Fibroblast of villous mesenchyme (primary cell): ENCODE measurements at regions not wholly inside any gene's neighbourhood (a gene's known extent, or its start where the extent isn't known, plus 50 kb on each side); places are given as distances from the start of the nearest gene placed in this dataset.

Experiments used
- DNase-seq: peaks from one replicate; pipeline ENCODE4 v3.0.0-alpha.2; 2010; ENCODE audit warnings: low read depth
- H3K4me3 ChIP-seq: 2 replicates; pipeline ENCODE4 v1.5.1; 2011; ENCODE audit warnings: low read depth, mild to moderate bottlenecking, low read length
- CTCF ChIP-seq: IDR thresholded peaks from 2 replicates; pipeline ENCODE4 v1.5.1; 2012; ENCODE audit warnings: low read depth, mild to moderate bottlenecking, low read length; ENCODE audit not compliant: insufficient read depth

DNA sequence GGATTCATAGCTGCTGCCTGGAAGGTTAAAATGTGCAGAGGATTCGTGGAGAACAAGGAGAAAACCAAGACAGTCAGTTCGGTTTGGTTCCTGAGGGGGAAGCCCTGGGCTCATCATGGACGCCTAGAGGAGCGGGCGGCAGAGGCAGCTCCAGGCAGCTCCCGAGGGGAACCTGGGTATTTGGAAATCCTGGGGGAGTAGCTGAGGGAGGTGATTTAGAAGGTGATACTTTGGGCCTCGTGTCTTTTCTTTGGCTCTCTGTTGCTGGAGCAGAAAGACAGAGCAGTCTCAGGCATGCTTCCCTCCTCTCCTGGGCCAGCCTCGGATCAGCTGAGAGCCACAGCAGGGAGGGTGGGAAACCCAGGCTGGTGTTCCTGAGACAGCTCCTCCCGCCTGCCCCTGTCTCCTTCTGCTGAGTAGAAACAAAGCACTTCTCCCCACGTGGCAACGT, 139.5 kb downstream of the DLL1 start:
- TF ChIP-seq CTCF: no peak
- H3K4me3 ChIP-seq: no peak overlapping the region
- no peak for DNase-seq

DNA sequence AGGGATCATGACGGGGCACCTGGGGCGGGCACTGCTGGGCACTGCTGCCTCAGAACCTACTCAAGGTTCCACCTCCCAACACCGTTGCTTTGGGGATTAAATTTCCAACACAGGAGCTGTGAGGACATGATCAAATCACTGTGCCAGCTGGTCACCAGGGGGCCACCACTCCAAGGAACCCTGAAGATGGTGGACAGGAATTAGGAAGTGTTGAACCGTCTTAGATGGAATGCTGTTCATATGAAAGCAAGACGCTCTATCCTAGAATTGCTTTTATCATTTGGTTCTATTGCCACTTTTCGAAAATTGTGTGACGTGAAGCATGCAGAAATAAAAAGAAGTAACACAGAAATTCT, 140.3 kb downstream of the DLL1 start:
- H3K4me3 ChIP-seq: no peak overlapping the region
- no peak for TF ChIP-seq CTCF
- DNase-seq: no peak

DNA sequence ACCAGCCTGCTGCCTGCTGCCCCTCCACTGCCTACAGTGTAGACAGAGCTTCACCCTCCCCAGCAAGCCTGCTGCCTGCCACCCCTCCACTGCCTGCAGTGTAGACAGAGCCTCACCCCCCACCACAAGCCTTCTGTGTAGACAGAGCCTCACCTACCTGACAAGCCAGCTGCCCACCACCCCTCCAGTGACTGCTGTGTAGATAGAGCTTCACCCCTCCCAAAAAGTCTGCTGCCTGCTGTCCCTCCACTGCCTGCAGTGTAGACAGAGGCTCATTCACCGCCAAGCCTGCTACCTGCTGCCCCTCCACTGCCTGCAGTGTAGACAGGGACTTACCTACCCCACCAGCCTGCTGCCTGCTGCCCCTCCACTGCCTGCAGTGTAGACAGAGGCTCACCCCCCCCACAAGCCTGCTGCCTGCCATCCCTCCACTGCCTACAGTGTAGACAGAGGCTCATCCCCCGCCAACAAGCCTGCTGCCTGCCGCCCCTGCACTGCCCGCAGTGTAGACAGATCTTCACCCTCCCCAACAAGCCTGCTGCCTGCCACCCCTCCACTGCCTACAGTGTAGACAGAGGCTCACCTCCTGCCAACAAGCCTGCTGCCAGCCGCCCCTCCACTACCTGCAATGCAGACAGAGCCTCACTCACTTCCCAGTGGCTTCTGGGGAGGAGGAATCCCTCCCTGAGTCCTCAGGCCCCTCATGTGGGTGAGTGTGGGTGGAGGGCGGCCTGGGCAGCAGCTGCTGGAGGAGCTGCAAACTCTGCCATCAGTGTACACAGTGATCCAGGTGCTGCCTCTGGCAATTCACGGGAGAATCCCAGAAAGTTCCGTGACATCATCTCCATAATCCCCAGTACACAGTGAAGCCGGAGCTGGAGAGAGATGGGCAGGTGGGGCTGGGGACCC, 140.9 kb downstream of the DLL1 start:
- no peak for DNase-seq
- no peak for TF ChIP-seq CTCF
- no peak overlapping the region for H3K4me3 ChIP-seq

DNA sequence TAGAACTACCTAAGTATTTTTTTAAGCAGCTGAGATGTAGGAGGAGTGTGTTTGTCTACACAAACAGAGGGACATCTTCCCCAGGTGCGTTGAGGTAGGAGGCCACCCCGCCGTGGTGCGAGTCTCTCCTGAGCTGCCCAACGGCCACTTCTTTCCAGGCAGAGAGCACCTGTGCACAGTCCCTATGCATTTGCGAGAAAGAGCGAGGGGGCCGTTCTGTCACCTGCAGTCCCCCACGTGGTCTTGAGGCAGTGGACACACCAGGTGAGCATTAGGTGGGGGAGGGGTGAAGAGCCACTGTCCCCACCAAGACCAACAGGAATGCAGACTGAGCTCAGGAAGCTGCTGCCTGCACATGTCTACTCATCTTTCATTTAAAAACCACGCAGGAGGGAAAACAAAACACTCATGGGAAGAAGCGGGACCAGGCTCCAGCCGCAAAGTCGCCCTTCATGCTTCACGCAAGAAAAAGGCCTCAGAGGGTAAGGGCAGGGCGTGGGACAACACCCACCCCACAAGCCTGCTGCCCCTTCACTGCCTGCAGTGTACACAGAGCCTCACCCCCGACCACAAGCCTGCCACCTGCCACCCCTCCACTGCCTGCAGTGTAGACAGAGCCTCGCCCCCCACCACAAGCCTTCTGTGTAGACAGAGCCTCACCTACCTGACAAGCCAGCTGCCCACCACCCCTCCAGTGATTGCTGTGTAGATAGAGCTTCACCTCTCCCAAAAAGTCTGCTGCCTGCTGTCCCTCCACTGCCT, 142.0 kb downstream of the DLL1 start:
- TF ChIP-seq CTCF: no peak
- no peak overlapping the region for H3K4me3 ChIP-seq

GRCh38 chr6:170147832-170148708, 142.8 kb downstream of the DLL1 start:
- TF ChIP-seq CTCF: no peak
- H3K4me3 ChIP-seq: no peak overlapping the region
- DNase-seq: no peak

More for the DNA sequence above, 142.0 kb downstream of the DLL1 start:
- DNase-seq: no peak

- DNase-seq: no peak
- no peak for TF ChIP-seq CTCF
- H3K4me3 ChIP-seq: no peak overlapping the region
These were observed 143.7 kb downstream of the DLL1 start for GRCh38 chr6:170147056-170147787.
